Left lung (tissue), 4 donors: ENCODE measurements at regions not wholly inside any gene's neighbourhood (a gene's known extent, or its start where the extent isn't known, plus 50 kb on each side); places are given as distances from the start of the nearest gene placed in this dataset.
"Not testable (repeated sequence)": the region's sequence is repeated elsewhere in the genome, so short reads cannot be mapped to it uniquely, and the experiment has no call there.

Source experiments
- ATAC-seq: fragments of 200-7000 bp; cut with Tn5 transposase; one replicate; pipeline ENCODE4 v1.9.1; 2020; ENCODE audit warnings: moderate library complexity
- DNase-seq, 4 donors: peaks; one replicate each; pipeline ENCODE4 v3.0.0-alpha.2; 2013 to 2020
- H3K27ac ChIP-seq, 2 donors: fragments of 200-600 bp; sonication (generic) in 1 of 2; one replicate each; pipeline versions ENCODE4 v1.5.0 to v1.8.0; 2020 to 2021
- H3K27me3 ChIP-seq, 2 donors: fragments of 200-600 bp; sonication (generic) in 1 of 2; one replicate each; pipeline versions ENCODE4 v1.5.0 to v1.8.0; 2020 to 2021
- H3K36me3 ChIP-seq, 2 donors: fragments of 200-600 bp; sonication (generic) in 1 of 2; one replicate each; pipeline versions ENCODE4 v1.5.0 to v1.8.0; 2020 to 2021
- H3K4me1 ChIP-seq, 2 donors: fragments of 200-600 bp; one replicate each; pipeline ENCODE4 v1.8.0; 2021
- H3K4me3 ChIP-seq, 2 donors: fragments of 200-600 bp; sonication (generic) in 1 of 2; one replicate each; pipeline versions ENCODE4 v1.5.0 to v1.8.0; 2020 to 2021; ENCODE audit warnings: mild to moderate bottlenecking in 1 of 2
- H3K9me3 ChIP-seq, 2 donors: fragments of 200-600 bp; sonication (generic) in 1 of 2; one replicate each; pipeline versions ENCODE4 v1.5.0 to v1.8.0; 2020 to 2021
- CTCF ChIP-seq, 2 donors: fragments of 200-600 bp; sonication (generic) in 1 of 2; IDR thresholded peaks; one replicate each; pipeline versions ENCODE4 v1.5.0 to v1.8.0; 2021; ENCODE audit warnings: antibody characterized with exemption in 2 of 2
- intact Hi-C, 2 donors: fragments of 100-400 bp; cut with DNase I; formaldehyde crosslinking; loops; one replicate each; pipeline versions ENCODE4 v1.11.2 to v1.14.2; 2022
- donor health status: DM: no; HTN: yes; CAD: no.
- donor health status: DM: no; HTN: no; CAD: no.

GRCh38 chr9:118670011-118670953 lies 699.0 kb downstream of the BRINP1 start:
- intact Hi-C loops: no loop called here
- Histone ChIP-seq H3K36me3 (no peaks in the 10 kb centered on the region), H3K27ac (no peak overlapping the region), H3K27me3 (no peaks in the 10 kb centered on the region), H3K4me3 (no peak overlapping the region), H3K9me3 (no peaks in the 10 kb centered on the region), H3K4me1 (no peaks in the 10 kb centered on the region)
- DNase-seq (no peak), ATAC-seq (no peak)
- no peak for TF ChIP-seq CTCF (IDR thresholded peaks at IDR 0.05)

- TF ChIP-seq CTCF (IDR thresholded peaks at IDR 0.05): no peak
- H3K27ac ChIP-seq: no peak overlapping the region
- no peaks in the 10 kb centered on the region for H3K27me3 ChIP-seq
- DNase-seq: no peak
- no peaks in the 10 kb centered on the region for H3K4me1 ChIP-seq
- no peak for ATAC-seq
- H3K9me3 ChIP-seq: no peaks in the 10 kb centered on the region
- H3K4me3 ChIP-seq: no peak overlapping the region
- intact Hi-C loops: no loop called here
- H3K36me3 ChIP-seq: no peaks in the 10 kb centered on the region
Observed at GRCh38 chr9:118674942-118675341, 694.3 kb downstream of the BRINP1 start.

GRCh38 chr9:118677936-118678653 lies 691.1 kb downstream of the BRINP1 start:
- H3K27me3 ChIP-seq, H3K36me3 ChIP-seq, H3K4me3 ChIP-seq, H3K27ac ChIP-seq, intact Hi-C loops, H3K4me1 ChIP-seq, ATAC-seq, H3K9me3 ChIP-seq: not testable (repeated sequence)
- DNase-seq: peak in 1 of 4 donors; percentile 58

GRCh38 chr9:118686959-118687358 lies 682.3 kb downstream of the BRINP1 start:
- intact Hi-C loops: no loop called here
- Histone ChIP-seq H3K36me3 (no peaks in the 10 kb centered on the region), H3K4me3 (no peak overlapping the region), H3K27ac (no peak overlapping the region), H3K27me3 (no peaks in the 10 kb centered on the region), H3K9me3 (no peaks in the 10 kb centered on the region), H3K4me1 (no peaks in the 10 kb centered on the region)
- DNase-seq (no peak), ATAC-seq (no peak)
- TF ChIP-seq CTCF (IDR thresholded peaks at IDR 0.05): no peak

- H3K4me3 ChIP-seq: no peak overlapping the region
- no peak for ATAC-seq
- intact Hi-C loops: no loop called here
- no peaks in the 10 kb centered on the region for H3K27me3 ChIP-seq
- H3K36me3 ChIP-seq: no peaks in the 10 kb centered on the region
- TF ChIP-seq CTCF (IDR thresholded peaks at IDR 0.05): no peak
- no peak for DNase-seq
- no peaks in the 10 kb centered on the region for H3K4me1 ChIP-seq
- no peaks in the 10 kb centered on the region for H3K9me3 ChIP-seq
- no peak overlapping the region for H3K27ac ChIP-seq
Observed at GRCh38 chr9:118689280-118689679, 680.0 kb downstream of the BRINP1 start.
